Fibroblast of villous mesenchyme (primary cell): ENCODE measurements at regions not wholly inside any gene's neighbourhood (a gene's known extent, or its start where the extent isn't known, plus 50 kb on each side); places are given as distances from the start of the nearest gene placed in this dataset.

ENCODE experiments used
- DNase-seq: peaks from one replicate; pipeline ENCODE4 v3.0.0-alpha.2; 2010; ENCODE audit warnings: low read depth
- H3K4me3 ChIP-seq: 2 replicates; pipeline ENCODE4 v1.5.1; 2011; ENCODE audit warnings: low read depth, mild to moderate bottlenecking, low read length
- CTCF ChIP-seq: IDR thresholded peaks from 2 replicates; pipeline ENCODE4 v1.5.1; 2012; ENCODE audit warnings: low read depth, mild to moderate bottlenecking, low read length; ENCODE audit not compliant: insufficient read depth

- H3K4me3 ChIP-seq: no peak overlapping the region
- DNase-seq: no peak
- no peak for TF ChIP-seq CTCF
Observed at GRCh38 chr15:70431854-70432253, 331.5 kb downstream of the UACA start.

GRCh38 chr15:70430069-70430468 is 332.4 kb upstream of the TLE3 start:
- TF ChIP-seq CTCF: no peak
- DNase-seq: peak; percentile 90
- no peak overlapping the region for H3K4me3 ChIP-seq

GRCh38 chr15:70429056-70429722 is 331.5 kb upstream of the TLE3 start:
- TF ChIP-seq CTCF: no peak
- DNase-seq: no peak
- H3K4me3 ChIP-seq: no peak overlapping the region

GRCh38 chr15:70428211-70428822 is 330.6 kb upstream of the TLE3 start:
- no peak for DNase-seq
- TF ChIP-seq CTCF: no peak
- no peak overlapping the region for H3K4me3 ChIP-seq

GRCh38 chr15:70427167-70428120 is 329.7 kb upstream of the TLE3 start:
- H3K4me3 ChIP-seq: no peak overlapping the region
- DNase-seq: peak; percentile 34
- TF ChIP-seq CTCF: no peak

GRCh38 chr15:70426096-70426821 is 328.5 kb upstream of the TLE3 start:
- peak; percentile 9 for DNase-seq
- H3K4me3 ChIP-seq: no peak overlapping the region
- TF ChIP-seq CTCF: no peak
